ENCODE measurements at regions not wholly inside any gene's neighbourhood (a gene's known extent, or its start where the extent isn't known, plus 50 kb on each side); places are given as distances from the start of the nearest gene placed in this dataset.

DNA sequence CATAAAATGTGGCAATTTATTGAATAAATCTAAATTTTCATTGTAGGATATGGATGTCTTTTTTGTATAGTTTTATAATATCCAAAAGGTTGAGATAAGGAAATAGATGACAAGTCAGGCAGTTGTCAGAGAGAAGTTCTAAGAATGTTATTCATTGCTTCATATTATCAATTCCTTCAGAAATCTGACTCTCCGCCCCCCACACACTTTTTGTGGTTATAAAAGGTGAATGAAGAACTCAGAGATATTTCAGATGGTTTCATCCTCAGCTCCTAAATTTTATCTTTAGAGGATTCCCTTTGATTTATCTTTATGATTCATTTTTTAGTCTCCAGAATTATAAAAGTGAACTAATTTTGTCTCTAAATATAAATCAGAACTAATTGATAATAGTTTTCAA lies 136.1 kb upstream of the NOX3 start:
- TF ChIP-seq CTCF (IDR thresholded peaks at IDR 0.05) (no peak), POLR2A (IDR thresholded peaks at IDR 0.05) (no peak)
